GM19438 (cell line): ENCODE measurements at regions not wholly inside any gene's neighbourhood (a gene's known extent, or its start where the extent isn't known, plus 50 kb on each side); places are given as distances from the start of the nearest gene placed in this dataset.
A peak's percentile ranks its signal among the peaks of the same experiment; 100 is the strongest.

ENCODE experiments used
- ATAC-seq: cut with Tn5 transposase; IDR thresholded peaks from one replicate; pipeline ENCODE4 v1.9.1; 2021; ENCODE audit warnings: low read depth; ENCODE audit not compliant: unreplicated experiment

DNA sequence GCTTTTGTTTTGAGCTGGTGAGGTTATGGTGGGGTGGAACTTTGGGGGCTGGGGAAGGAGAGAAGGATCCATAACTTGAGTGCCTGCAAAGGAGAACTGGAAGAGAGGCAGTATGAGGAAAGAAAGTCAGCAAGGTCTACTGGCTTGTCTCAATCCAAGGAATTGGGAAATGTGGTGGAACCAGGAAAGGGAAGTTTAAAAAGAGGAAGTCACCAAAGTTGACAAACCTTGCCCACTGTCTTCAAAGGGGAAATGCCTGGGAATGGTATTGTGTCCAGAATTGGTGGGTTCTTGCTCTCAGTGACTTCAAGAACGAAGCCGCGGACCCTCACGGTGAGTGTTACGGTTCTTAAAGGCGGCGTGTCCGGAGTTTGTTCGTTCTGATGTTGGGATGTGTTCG lies 304.1 kb upstream of the FAM98A start:
- ATAC-seq, result no peak

DNA sequence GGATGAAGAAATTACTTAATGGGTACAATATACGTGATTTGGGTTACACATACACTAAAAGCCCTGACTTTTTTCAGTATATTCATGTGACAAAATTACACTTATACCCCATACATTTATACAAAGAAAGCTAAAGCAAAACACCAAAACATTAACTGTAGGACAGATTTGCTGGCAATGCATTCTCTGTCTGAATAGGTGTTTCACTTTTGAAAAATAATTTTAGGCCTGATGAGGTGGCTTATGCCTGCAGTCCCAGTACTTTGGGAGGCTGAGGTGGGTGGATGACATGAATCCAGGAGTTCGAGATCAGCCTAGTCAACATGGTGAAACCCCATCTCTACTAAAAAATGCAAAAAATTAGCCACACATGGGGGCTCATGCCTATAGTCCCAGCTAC lies 301.5 kb upstream of the FAM98A start:
- no peak for ATAC-seq

GRCh38 chr2:33897741-33898140 lies 298.6 kb upstream of the FAM98A start:
- no peak for ATAC-seq

DNA sequence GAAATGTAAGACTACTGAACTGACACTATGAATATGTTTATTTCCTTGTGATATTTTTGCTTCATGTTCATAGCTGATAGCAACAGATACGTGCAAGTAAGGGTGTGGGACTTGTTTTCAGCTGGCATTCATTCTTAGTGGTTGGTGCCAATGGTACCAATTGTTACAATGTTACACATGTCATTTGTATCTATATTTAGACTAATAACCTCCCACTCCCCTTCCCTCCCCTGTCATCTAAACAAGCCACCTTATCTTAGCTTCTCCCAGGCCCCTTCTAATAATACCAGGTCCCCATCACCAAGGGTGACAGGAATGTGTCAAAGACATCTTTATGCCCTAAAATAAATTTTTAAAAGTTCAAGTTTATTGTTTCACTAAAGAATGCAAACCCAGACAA lies 294.7 kb upstream of the FAM98A start:
- ATAC-seq, result no peak

DNA sequence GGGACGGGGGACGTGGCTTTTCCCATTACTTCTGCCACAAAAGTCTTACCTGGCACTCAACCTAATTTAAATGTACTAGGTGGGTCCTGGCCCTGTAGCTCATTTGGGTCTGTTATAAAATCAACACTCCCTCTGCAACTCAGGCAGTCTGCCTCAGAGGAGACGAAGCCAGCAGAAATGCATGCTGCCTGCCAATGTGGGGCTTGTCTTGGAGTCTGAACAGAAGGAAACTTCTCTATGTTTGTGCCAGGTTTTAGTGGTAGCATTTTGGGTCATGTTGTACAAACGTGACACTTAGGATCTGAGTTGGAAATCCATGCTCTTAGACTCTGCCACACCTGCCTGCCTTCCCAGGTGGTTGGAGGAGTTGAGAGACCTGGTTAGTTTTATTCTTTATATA lies 292.5 kb upstream of the FAM98A start:
- no peak for ATAC-seq

DNA sequence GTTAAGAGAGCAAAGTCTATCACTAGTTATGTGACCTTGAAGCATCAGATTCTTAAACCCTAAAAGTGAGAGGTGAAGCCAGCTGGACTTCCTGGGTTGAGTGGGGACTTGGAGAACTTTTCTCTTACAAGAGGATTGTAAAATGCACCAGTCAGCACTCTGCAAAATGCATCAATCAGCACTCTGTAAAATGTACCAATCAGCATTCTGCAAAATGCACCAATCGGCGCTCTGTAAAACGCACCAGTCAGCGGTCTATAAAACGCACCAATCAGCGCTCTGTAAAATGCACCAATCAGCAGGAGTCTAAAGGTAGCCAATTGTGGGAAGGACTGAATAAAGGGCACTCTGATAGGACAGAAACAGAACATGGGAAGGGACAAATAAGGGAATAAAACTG lies 291.6 kb upstream of the FAM98A start:
- ATAC-seq, result no peak

- no peak for ATAC-seq
These were observed 278.4 kb upstream of the FAM98A start for GRCh38 chr2:33877348-33878016.

DNA sequence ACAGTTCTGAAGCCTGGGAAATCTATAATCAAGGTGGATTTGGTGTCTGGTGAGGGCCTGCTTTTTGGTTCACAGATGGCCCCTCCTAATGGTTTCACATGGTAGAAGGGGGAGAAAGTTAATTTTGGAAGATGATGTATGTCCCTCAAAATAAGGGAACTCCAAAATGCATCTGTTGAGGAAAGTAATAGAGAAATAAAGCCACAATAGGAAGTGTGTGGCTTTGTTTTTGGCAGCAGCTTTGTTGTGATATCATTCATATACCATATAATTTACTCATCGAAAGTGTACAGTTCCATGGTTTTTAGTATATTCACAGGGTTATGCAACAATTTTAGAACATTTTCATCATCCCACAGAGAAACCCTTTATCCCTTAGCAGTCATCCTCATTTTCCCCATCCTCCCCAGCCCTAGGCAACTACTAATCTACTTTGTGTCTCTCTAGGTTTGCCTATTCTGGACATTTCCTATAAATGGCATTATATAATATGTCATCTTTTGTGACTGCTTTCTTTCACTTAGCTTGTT lies 274.0 kb upstream of the FAM98A start:
- ATAC-seq, result no peak

DNA sequence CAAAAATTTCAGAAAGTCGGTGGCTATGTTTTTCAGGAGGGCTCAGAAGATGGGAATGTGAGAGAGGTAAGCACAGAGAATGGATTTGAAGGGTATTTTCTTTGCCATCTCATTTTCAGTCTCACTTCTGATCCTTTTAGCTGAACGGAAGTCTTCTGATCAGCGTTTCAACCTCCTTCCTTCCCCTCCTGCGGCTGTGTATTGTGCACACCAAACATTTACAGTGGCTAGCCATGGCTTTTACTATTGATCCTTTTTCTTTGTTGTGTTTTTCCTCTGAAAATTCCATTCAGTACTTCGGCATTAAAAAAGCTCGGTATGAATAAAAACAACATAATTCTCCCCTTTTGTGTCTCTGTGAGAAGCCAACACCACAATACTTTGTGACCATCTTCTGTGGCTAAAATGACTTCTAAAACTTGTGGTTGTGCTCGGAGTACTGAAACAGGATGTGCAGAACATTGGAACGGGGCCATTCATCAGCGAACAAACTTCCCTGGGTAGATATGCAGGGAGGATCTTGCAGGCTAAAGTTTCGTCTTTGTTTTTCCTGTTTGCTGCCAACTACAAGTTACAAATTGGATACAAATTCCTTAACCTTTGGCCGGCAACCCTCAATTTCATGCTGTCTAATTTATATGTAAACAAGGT lies 260.8 kb upstream of the FAM98A start:
- ATAC-seq, result peak; percentile 70

- no peak for ATAC-seq
These were observed 260.1 kb upstream of the FAM98A start for GRCh38 chr2:33859176-33859575.

GRCh38 chr2:33848486-33848885 lies 249.4 kb upstream of the FAM98A start:
- ATAC-seq, result no peak

DNA sequence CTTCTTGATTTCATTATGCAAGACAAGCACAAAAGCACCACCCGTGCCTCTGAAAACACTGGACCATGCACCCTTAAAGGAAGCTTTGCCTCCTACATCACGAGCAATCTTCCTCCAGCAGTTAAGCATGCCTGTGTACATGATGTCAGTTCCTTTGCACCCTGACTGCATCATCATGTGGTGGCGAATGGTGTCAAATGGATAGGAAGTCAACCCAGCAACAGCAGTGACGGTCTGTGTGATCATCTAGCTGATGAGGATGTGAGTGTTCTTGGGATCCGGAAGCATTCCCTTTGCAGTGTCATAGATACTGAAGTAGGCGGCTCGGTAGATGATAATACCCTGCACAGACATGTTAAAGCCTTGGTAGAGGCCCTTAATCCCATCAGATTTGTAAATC lies 240.7 kb upstream of the FAM98A start:
- no peak for ATAC-seq

GRCh38 chr2:33836628-33837027 lies 237.5 kb upstream of the FAM98A start:
- no peak for ATAC-seq

DNA sequence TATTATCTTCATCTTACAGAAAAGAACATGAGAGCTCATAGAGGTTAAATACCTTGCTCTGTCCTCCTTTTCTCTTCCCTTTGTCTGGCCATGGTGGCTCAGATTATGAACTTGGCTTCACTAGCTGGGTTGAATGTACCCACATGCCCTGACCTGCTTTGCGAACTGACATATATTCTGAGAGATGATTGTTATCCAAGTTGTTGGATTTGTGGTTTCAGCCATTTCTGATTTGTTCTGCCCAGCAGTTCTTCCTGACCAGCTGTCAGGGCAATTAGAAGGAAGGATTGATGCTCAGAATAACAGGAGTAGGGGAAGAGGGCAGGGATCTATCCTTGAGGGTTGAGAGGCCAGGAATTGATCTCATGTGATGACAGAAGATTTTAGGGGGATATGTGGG lies 236.8 kb upstream of the FAM98A start:
- no peak for ATAC-seq

DNA sequence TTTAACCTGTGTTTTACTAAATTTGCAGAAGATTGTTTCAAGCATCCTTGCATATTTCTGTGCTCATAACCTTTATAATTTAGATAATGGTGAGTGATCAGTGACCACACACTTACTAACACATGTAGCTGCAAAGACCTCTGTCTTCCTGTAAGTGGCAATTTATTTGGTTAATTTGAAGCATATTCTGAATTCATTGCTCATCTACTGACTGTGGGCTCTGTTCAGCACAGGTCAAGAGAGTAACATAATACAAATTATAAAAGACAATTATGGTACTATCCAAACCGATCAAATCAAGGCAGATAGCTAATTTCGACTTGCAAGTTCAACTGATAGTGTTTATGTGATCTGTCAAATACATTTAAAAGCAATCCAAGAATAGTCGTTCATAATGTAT lies 223.9 kb upstream of the FAM98A start:
- ATAC-seq, result no peak

GRCh38 chr2:33812707-33813106 lies 213.6 kb upstream of the FAM98A start:
- no peak for ATAC-seq

GRCh38 chr2:33810046-33810835 lies 211.1 kb upstream of the FAM98A start:
- no peak for ATAC-seq

DNA sequence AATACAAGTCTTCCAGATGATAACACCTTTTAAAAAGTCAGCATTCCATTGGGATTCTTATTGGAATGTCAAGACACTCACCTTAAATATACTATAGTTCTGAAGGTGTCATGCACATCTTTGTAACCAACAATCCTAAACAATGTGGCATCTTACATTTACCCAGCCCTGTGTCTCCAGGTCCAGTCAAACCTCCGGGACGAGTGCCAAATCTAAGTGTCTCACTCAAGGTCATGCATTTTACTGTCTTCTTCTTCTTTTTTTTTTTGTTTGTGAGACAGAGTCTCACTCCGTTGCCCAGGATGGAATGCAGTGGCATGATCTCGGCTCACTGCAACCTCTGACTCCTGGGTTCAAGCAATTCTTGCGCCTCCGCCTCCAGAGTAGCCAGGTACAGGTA lies 206.9 kb upstream of the FAM98A start:
- ATAC-seq, result no peak

DNA sequence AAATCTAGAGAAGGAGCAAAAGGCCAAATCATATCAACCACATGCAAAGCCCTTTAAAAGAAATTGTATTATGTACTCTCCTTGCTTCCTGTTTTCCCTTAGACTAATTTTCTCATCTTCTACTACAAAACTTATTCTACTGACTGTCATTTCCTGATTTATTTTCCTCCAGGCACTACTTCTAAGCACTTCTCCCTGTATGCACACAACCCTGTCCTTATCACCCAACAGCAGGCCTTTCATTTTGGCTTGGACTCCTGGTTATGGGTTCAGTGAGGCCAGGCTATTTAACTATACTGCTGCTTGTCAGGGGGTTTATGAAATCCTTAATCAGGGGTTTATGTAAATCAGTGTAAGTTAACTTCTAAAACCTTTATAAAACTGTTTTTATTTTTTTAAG lies 205.1 kb upstream of the FAM98A start:
- ATAC-seq, result no peak

GRCh38 chr2:33796511-33796910 lies 197.4 kb upstream of the FAM98A start:
- no peak for ATAC-seq

GRCh38 chr2:33791625-33792024 lies 192.5 kb upstream of the FAM98A start:
- ATAC-seq, result no peak

GRCh38 chr2:33788044-33788443 lies 188.9 kb upstream of the FAM98A start:
- no peak for ATAC-seq
